GM23248 (cell line): ENCODE measurements at regions not wholly inside any gene's neighbourhood (a gene's known extent, or its start where the extent isn't known, plus 50 kb on each side); places are given as distances from the start of the nearest gene placed in this dataset.

Experiments used
- EZH2 ChIP-seq: fragments of 200-600 bp; sonication (generic); IDR thresholded peaks from 2 replicates; pipeline ENCODE4 v1.6.1; 2018; ENCODE audit warnings: antibody characterized with exemption, mild to moderate bottlenecking; ENCODE audit not compliant: insufficient read depth, poor library complexity, severe bottlenecking
- EZH2phosphoT487 ChIP-seq: fragments of 200-600 bp; sonication (generic); IDR thresholded peaks from 2 replicates; pipeline ENCODE4 v1.6.1; 2018; ENCODE audit warnings: antibody characterized with exemption, moderate library complexity, mild to moderate bottlenecking, low read depth; ENCODE audit not compliant: insufficient read depth

DNA sequence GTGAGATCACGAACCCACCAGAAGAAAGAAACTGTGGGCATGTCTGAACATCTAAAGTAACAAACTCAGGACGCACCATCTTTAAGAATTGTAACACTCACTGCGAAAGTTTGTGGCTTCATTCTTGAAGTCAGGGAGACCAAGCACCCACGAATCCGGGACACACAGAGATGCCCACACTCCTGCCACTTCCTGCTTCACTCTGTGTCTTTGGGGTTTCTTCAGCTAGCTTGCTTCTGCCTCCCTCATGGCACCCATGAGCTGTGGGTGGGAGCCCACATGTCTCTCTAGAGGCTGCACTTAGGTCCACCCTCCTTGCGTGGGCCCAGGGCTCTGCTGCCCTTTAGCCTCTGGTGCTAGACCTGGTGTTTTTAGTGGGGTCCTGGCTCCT, 61.2 kb upstream of the CNOT6 start:
- TF ChIP-seq EZH2, result no peak
- no peak for TF ChIP-seq EZH2phosphoT487
